ENCODE measurements at regions not wholly inside any gene's neighbourhood (a gene's known extent, or its start where the extent isn't known, plus 50 kb on each side); places are given as distances from the start of the nearest gene placed in this dataset.

- TF ChIP-seq EZH2 (IDR thresholded peaks at IDR 0.05; ENCODE audit: borderline replicate concordance, low read depth, low read length, severe bottlenecking) = no peak
- TF ChIP-seq POLR2AphosphoS5 (IDR thresholded peaks at IDR 0.05; ENCODE audit: insufficient read depth, low read depth, low read length) = no peak
Measured at GRCh38 chr3:72270730-72271129, 485.8 kb upstream of the PROK2 start.

All from endothelial cell of umbilical vein (primary cell).